NCI-H2196 treated with DMSO at 0.1 percent for 48 hours (cell line): ENCODE measurements at regions not wholly inside any gene's neighbourhood (a gene's known extent, or its start where the extent isn't known, plus 50 kb on each side); places are given as distances from the start of the nearest gene placed in this dataset.

Experiments
- DNase-seq: peaks from one replicate; lab custom pipeline; 2025; ENCODE audit not compliant: unreplicated experiment; lab: John Stamatoyannopoulos, UW

DNA sequence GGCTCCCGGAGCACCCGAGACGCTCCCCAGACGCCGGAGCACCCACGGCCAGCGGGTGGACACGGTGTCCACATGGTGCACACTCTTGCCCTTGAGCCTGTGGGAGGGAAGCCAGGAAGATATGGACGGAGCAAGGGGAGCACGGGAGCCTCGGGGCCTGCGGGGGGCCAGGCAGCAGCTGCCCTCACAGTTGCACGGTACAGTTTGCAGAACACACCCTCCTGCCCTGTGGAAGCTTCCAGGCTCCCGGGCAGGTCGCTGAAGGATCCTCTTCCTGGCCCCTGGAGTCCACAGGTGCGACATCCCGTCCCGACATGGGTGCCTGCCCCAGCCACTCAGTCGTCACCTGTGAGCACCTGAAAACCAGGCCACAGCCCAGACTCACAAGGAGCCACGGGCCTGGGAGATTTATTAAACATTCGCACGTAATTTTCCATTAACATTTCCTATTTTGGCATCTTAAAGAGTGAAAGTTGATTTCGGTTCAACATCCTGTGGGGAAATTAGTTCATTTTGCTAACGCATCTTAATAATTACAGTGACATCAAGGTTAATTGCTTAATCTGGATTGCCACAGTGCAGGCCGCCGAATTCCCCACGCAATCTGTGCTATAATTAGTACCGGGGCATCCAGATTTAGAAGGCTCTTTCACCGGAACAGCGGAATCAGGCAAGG, 253.3 kb downstream of the BRD1 start:
- no peak for DNase-seq

- no peak for DNase-seq
Measured at GRCh38 chr22:49573109-49573765, 254.4 kb downstream of the BRD1 start.

DNA sequence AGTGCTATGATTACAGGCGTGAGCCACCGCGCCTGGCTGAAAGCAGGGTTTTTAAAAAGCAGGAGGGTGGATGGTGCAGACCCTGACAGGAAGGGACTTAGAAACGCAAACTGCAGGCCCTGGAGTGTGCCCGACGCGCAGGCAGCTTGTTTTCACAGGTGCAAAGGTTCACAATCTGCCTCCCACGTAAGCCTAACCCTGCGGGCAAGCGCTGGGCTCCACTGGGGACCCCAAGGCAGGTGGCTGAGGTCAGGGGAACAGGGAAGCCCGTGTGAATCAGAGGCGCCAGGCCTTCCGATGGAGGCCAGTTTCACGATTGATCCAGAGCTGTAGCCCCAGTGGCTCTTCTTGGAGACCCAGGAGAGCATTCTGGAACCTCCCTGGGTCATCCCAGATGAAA, 256.3 kb downstream of the BRD1 start:
- DNase-seq = no peak

- no peak for DNase-seq
Measured at GRCh38 chr22:49570032-49570848, 257.4 kb downstream of the BRD1 start.

DNA sequence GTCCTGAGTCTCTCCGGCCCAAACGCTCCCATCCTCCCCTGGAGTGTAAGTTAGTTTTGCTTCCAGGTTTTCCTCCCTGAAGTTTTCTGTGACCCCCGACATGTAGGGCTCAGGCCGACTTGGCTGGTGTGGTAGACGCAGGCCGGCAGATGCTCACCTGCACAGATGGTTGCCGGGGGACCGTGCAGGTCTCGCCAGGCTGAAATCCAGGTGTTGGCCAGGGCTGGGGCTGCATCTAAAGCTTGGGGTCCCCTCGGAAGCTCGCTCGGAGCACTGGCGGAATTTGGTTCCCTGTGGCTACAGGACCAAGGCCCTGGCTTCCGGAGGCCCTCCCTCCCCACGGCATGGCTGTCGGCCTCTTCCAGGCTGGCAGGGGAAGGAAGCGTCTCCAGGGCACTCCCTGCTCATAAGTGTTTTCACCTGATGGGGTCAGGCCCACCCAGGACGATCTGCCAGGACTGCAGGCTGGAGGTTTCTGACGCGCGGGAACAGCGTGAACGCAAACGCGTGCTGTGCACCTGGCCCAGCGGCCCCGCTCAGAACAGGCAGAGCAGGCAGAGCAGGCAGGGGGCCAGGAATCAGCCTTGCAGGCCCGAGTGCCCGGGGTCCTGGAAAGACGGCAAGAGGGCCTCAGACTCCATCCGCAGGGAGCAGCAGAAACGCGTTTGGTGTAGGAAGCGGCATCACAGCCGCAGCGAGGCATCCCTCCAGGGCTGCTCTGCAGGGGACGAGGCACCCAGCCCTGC, 258.2 kb downstream of the BRD1 start:
- no peak for DNase-seq

GRCh38 chr22:49568751-49569285, 258.9 kb downstream of the BRD1 start:
- DNase-seq = no peak

GRCh38 chr22:49567899-49568750, 259.5 kb downstream of the BRD1 start:
- DNase-seq = no peak

DNA sequence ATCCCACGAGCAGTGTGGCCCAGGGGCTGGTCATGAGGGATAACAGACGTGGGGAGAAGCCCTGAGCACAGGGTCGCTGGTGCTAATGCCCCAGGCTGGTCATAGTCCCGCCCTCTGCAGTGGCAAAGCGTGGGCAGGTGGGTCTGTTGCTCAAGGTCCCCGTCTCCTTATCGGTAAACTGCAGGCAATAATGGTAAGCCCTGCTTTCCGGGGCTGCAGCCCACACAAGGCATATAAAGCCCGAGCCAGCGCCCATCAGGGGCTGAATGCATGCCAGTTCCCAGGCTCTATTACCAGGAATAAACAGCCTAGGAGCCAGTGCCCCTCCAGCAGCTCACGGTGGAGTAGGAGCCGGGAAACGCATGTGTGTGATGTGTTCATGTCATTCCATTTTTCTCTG, 261.0 kb downstream of the BRD1 start:
- DNase-seq = no peak

DNA sequence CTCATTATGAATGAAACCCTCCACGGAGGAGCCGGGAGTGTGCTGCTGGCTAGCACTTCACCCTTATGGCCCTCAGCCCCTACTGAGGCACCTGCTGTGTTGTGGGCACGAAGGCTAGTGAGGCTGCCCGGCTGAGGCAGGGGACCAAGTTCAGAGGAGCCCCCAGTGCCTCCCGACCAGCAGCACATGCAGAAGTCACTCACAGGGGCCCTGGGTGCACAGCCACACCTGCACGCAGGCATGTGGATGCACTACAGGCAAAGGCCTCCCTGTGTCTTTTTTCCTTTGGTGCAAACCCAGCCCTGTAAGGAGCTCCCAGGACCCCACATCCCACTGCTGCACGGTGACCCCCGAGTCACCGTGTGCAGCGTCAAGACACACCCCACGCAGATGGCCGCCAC, 261.5 kb downstream of the BRD1 start:
- DNase-seq = no peak

GRCh38 chr22:49565516-49565855, 262.2 kb downstream of the BRD1 start:
- DNase-seq = no peak

DNA sequence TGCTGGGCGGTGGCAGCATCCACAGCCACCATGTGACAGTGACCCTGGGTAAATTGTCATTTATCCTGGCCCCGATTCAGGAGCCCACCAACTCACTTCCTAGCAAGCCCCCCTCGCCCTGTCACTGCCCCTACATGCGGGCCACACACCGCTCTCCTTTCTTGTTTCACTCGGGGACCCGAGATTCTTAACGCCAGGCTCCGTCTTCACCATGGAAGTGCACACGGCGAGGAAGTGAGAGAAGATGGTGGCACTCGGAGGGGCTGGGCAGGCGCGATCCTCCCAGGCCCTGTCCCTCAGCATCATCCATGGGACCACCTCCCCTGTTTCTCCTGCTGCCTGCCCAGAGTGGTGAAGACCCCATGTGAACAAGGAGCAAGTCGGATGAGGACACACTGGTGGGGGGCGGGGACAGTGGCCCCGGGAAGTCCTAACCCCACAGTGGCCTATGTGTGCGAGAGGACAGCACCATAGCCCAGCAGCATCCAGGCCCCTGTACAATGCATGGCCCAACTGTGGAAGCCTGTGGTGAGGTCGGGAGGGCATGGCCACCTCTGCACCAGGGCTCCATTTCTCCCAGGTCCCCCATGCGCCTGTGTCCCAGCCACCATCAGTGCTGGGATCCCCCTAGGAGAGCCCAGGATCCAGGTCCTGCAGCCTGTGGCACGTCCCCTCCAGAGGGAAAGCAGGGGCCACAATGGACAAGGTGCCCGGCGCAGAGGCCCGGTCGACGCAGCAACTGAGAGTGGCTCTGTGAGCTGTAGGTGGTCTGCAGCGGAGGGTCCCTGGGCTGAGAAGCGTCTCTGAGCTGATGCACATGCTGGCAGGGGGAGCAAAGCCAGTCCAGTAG, 262.8 kb downstream of the BRD1 start:
- no peak for DNase-seq

DNA sequence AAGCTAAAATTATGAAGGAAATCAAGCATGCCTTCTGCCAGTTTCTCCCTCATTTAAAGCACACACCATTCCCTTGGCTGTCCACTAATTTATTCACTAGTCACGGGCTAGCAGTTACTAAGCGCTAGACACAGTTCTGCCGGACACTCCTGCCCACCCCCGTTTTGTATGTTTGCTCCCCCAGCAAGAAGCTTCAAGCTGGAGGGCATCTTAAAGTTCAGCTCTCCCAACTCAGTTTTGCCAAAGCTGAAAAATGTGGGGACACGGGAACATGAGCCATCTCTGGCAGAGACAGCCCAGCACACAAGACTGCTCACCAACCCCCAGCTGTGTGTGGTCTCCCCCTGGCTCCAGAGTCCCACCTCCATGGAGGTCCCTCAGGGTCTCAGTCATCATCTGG, 263.6 kb downstream of the BRD1 start:
- no peak for DNase-seq

- DNase-seq = no peak
Measured at GRCh38 chr22:49562685-49563249, 264.9 kb downstream of the BRD1 start.

DNA sequence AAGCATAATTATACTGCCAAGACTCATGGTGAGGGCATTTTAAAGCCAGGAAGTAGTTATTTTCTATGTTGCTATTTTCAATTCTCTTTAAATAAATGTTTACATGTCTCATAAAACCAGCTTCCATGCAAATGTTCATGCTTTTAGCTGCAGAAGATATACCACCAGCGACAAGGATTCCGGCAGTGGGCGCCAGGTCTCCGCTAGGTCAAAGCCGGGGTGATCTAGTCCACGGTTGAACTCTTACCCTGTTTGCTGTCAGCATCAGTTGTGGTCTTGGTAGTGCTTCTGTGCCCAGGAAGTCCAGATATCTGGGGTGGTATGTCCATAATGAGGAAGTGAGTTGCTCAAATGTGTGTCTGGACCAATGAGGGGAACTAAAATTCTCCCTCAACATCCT, 265.7 kb downstream of the BRD1 start:
- DNase-seq = no peak

- DNase-seq = no peak
Measured at GRCh38 chr22:49561338-49561737, 266.3 kb downstream of the BRD1 start.

DNA sequence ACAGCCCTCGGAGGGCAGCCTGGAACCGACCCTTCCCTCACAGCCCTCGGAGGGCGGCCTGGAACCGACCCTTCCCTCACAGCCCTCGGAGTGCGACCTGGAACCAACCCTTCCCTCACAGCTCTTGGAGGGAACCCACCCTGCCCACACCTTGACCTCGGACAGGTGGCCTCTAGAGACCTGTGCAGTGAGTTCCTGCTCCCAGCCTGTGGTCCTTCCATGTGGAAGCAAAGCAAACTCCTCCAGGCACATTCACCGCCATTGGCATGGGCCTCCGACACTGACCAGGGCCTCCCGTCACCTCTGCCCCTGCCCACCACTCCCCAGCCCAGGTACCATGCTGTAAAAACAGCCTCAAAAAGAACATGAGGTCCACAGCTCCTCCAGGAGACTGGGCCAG, 272.1 kb downstream of the BRD1 start:
- no peak for DNase-seq

DNA sequence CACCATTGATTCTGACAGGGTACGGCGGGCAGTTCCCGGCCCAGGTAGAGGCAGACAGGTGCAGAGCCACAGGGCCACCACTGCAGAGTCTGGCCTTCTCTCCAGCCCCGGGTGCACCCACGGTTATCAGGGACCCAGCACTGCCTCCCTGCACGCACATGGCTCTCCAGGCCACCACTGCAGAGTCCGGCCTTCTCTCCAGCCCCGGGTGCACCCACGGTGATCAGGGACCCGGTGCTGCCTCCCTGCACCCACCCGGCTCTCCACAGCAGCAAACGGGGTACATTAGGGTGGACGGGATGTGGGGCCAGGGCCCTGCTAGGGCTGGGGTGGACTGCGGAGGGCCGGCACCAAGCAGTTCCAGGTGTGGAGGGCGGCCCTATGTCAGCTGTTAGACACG, 272.9 kb downstream of the BRD1 start:
- no peak for DNase-seq

DNA sequence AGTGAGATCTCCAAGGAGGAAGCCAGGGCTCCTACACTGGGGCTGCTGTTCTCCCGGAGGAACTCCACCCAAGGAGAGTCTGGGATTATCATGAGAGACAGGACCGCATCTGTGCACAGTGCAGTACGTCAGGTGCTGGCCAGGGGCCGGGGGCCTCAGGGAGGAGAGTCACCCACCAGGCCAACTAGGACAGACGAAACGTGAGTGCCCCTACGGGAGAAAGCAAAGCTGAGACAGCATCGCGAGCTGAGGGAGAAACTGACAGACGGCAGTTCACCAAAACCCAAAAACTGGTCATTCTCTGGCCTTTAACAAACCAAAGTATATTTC, 273.4 kb downstream of the BRD1 start:
- no peak for DNase-seq
